ENCODE measurements at regions not wholly inside any gene's neighbourhood (a gene's known extent, or its start where the extent isn't known, plus 50 kb on each side); places are given as distances from the start of the nearest gene placed in this dataset.
"Not testable (repeated sequence)": the region's sequence is repeated elsewhere in the genome, so short reads cannot be mapped to it uniquely, and the experiment has no call there.

DNA sequence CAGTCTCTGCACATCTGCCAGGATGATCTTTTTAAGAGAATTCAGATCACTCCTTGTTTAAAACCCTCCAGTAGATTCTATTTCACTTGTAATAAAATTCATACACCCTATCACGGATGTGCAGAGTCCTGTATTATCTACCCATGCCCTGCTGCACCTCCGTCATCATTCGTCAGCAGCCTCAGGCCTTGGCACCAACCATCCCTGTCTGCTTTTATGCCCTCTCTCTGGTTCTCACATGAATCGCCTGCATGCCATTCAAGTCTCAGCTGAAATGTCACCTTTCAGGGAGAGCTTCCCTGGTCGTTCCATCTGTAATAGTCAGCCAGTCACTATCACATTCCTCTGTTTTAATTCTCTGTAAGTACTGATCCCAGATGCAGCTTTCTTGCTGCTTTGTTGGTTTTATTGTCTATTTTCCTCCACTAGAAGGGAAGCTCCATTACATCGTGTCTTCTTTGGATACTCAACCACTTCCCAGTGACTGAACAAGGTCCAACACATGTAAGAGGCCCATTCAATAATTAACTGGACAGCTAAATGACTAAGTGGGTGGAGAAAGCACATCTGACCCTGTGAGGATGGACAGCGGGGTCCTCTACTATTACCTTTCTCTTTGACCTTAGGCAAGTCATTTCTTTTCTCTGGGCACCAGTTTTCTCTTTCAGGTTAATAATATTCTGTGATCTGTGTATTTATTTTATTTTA lies 81.2 kb upstream of the GOT2 start:
- no peak for DNase-seq (ENCODE audit: low read depth)

DNA sequence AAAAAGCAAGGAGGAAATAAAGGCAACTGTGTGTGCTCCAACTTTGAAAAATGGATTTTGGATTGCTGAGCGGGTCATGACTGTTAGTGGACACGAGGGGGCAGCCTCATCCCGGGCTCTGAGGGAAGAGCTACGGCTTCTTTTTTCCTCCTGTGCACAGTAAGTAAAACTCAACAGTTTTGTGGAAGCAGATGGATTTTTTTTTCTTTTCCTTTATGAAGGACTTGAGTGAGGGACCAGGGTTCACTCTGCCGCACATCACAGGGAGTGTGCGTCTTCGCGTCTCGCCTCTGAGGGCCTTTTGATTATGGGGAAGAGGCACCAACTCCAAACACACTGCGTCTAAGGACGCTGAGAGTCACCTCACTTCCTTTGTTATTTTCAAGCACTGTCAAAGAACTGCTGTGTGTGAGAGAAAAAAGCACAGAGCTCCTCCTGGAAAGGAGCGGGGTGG lies 80.3 kb upstream of the GOT2 start:
- DNase-seq (ENCODE audit: low read depth), result peak; percentile 17

DNA sequence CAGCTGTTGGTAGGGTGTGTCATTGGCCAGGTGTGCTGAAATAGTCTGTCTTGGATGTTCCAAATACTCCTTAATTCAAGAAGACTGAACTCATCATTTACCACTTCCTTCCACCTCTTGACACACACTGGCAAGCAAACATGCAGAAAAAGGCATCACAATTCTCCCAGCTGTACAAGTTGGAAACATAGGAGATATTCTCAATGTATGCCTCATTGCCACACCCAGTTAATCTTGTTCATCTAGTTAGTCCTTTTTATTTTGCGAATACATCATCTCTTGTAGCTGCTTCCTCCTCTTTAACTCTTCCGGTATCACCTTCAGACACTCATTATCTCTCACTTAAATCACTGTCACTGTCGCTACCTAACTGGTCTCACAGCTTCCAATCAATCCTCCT lies 75.1 kb upstream of the GOT2 start:
- no peak for DNase-seq (ENCODE audit: low read depth)

DNA sequence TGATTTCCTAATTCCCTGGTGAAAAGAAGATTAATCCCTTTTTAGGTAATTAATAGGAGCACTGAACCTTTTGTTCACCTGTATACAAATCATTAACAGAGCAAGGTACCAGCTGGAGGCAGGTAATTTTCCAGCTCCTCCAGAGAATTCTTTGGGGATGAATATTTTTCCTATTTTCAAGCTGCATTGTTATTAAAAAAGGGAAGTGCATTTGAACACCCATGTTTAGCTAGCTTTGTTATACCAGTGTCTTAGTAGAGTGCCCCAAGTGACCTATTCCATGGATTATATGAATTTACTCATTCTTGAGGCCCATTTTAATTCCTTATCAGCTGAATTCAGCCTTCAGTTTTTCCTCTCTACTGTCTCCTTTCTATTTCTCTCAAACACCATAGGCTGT lies 73.2 kb upstream of the GOT2 start:
- no peak for DNase-seq (ENCODE audit: low read depth)

DNA sequence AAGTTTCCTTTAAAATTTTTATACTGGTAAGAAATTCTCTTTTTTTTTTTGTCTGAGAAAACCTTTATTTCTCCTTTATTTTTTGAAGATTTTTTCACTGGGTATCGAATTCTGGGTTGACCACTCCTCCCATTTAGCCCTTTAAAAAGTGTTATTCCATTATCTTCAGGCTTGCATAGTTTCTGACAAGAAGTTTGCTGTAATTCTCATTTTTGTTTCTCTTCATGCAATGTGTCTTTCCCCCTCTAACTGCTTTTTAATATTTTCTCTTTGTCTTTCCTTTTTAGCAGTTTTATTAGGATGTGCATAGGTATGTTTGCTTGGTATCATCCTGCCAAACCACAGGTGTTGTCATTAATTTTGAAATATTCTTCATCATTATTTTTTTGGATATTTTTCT lies 67.7 kb upstream of the GOT2 start:
- DNase-seq (ENCODE audit: low read depth), result no peak

DNA sequence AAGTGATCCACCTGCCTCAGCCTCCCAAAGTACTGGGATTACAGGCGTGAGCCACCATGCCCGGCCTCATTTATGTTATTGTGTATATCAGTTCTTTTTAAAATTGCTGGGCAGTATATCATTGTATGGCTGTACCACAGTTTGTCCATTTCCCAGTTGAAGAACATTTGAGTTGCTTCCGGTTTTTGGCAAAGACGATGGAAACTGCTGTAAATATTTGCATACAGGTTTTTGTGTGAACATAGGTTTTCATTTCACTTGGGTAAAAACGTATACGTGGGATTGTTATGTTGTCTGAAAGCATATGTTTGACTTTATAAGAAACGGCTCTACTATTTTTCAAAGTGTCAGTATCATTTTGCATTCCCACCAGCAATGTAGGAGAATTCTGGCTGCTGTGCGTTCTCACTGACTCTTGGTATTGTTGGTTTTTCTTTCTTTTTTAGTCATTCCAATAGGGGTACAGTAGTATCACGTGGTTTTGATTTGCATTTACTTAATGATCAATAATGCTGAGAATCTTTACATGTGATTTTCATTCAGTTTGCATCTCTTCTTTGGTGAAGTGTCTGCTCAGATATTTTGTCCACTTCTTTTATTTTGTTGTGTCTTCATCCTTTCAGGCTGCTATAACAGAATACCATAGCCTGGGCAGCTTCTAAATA lies 63.2 kb upstream of the GOT2 start:
- no peak for DNase-seq (ENCODE audit: low read depth)

DNA sequence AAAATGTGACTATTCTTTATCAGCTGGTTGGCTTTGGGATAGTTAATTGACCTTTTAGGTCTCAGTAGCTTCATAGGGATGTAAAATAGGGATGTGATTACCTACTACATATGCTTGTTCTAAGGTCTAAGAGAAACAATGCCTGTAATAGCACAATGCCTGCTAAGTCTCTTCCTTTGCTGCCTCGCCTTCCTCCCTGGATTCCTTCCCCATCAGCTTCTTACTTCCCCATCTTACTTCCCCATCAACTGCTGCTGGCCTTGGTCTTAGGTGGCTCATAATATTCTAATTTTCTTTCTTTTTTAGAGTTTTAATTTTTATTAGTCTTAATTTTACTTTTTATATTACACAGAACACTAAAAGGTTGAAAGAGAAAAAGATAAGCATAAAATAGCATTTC lies 59.2 kb upstream of the GOT2 start:
- no peak for DNase-seq (ENCODE audit: low read depth)

DNA sequence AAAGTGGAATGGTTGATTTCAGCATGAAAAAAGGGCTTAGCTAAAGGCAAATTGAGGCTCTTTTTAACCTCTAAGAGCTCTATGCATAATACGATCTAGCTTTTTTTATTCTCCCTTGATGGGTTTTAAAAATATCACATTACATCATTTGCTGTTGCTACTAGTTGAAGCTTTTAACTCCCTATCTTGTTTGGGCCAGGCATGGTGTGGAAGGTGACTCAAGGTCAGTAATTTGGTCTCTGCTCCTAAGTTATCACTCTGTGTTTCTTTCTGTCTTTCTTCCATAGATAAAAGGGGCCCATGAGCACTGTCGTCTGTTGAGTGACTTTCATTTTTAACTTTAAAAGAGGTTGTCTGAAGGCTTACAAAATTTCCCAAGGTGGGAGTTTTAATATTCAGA lies 58.1 kb upstream of the GOT2 start:
- DNase-seq (ENCODE audit: low read depth), result no peak

DNA sequence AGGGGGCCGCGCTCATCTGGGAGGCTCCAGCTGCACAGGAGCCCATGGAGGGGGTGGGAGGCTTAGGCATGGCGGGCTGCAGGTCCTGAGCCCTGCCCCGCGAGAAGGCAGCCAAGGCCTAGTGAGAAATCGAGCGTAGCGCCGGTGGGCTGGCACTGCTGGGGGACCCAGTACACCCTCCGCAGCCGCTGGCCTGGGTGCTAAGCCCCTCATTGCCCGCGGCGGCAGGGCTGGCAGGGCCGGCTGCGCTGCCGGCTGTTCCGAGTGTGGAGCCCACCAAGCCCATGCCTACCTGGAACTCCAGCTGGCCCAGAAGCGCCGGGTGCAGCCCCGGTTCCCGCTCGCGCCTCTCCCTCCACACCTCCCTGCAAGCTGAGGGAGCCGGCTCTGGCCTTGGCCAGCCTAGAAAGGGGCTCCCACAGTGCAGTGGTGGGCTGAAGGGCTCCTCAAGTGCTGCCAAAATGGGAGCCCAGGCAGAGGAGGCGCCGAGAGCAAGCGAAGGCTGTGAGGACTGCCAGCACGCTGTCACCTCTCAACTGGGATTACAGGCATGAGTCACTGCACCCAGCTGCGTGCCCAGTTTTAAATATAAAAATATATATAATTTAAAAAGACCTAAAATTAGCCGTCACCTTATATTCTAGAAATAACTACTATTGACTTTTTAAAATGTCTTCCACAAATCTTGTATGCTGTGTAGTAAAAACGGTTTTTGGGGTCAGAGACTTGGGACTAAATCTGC lies 56.9 kb upstream of the GOT2 start:
- not testable (repeated sequence) for DNase-seq (ENCODE audit: low read depth)

DNA sequence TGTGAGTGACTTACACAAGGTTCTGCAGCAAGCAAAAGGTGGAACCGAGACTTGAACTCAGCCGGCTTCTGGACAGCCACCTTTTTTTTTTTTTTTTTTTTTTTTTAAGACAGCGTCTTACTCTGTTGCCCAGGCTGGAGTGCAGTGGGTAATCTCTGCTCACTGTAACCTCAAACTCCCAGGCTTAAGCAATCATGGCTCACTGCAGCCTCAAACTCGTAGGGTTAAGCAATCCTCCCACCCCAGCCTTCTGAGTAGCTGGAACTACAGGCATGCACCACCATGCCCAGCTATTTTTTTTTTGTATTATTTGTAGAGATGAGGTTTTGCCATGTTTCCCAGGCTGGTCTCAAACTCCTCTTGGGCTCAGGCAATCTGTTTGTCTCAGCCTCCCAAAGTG lies 55.2 kb upstream of the GOT2 start:
- DNase-seq (ENCODE audit: low read depth), result no peak

Measured in stromal cell of bone marrow (primary cell).